NCI-H1930 (cell line): ENCODE measurements at regions not wholly inside any gene's neighbourhood (a gene's known extent, or its start where the extent isn't known, plus 50 kb on each side); places are given as distances from the start of the nearest gene placed in this dataset.

Source experiments
- DNase-seq, 2 experiments: peaks; one replicate each; lab custom pipeline; 2025; lab: John Stamatoyannopoulos, UW

- no peak for DNase-seq
These were observed 788.7 kb downstream of the EFNA5 start for GRCh38 chr5:106882035-106882434.

GRCh38 chr5:106880656-106881055 is 790.1 kb downstream of the EFNA5 start:
- no peak for DNase-seq

- no peak for DNase-seq
These were observed 792.9 kb downstream of the EFNA5 start for GRCh38 chr5:106877881-106878280.

- DNase-seq = no peak
These were observed 794.0 kb downstream of the EFNA5 start for GRCh38 chr5:106876665-106877194.

GRCh38 chr5:106876298-106876622 is 794.5 kb downstream of the EFNA5 start:
- no peak for DNase-seq

GRCh38 chr5:106875591-106876297 is 795.0 kb downstream of the EFNA5 start:
- no peak for DNase-seq

DNA sequence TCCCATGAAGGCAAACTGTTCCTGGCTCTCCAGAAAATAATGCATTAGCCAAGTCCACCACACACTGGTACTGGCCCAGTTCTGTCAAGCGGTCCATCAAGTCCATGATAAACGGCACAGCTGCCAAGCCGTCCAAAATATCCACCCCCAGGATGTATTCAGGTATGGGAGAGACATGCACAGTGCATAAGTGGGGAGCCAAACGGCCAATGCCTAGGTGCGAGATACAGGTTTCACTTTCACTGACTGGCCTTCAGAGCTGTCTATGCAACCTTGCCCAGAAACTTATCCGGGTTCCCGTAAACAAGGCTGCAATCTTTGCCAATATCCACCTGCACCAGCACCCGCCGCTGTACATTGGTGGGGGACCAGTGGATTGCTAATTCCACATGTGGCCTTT is 795.8 kb downstream of the EFNA5 start:
- DNase-seq = no peak

DNA sequence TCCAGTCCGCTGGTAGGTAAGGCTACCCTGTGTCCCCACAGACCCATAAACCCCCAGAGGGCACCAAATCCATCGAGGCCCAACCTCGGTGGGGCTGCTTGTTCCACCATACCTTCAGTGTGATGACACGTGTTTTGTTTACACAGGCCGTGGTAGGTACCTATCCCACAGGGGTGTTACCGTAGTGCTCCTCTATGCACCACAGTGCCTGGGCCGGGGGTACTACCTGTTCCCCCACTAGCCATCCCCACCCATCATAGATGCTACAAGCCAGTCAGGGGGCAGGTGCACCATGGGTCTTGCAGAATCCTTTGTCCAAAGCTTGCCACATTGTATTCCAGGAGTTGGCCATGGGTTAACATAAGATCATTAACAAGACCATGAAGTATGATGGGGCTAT is 796.2 kb downstream of the EFNA5 start:
- DNase-seq = no peak

- no peak for DNase-seq
These were observed 797.2 kb downstream of the EFNA5 start for GRCh38 chr5:106873568-106873967.

GRCh38 chr5:106865279-106865678 is 805.5 kb downstream of the EFNA5 start:
- DNase-seq = no peak

- no peak for DNase-seq
These were observed 808.1 kb downstream of the EFNA5 start for GRCh38 chr5:106862450-106863193.

DNA sequence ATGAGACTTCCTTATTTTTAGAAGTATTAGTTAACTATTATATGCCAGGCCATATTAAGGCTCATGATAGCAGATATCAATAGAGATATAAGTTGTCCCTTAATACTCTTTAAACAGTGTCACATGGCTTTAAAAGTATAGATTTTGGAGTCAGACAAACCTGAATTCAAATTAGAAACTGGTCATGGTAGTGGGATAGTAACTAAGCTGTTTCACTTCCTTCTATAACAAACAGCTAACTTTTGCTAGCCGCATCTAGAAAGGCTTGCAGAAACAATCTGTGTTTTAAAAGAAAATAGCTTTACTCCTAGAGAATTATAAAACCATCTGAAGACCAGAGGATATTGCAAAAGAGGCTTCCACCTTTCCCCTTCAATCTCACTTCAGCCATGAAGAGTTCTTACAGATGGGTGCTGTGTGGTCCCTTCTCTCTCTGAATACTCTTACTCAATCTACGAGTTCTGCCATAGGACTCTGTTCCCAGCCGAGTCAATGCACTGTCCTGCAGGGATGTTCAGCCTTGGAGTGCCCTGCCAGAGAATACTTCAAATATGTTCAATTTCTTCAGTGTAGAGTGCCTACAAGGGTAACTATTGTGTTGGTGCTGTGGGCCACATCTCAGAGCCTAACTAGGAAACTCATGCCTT is 810.2 kb downstream of the EFNA5 start:
- no peak for DNase-seq

DNA sequence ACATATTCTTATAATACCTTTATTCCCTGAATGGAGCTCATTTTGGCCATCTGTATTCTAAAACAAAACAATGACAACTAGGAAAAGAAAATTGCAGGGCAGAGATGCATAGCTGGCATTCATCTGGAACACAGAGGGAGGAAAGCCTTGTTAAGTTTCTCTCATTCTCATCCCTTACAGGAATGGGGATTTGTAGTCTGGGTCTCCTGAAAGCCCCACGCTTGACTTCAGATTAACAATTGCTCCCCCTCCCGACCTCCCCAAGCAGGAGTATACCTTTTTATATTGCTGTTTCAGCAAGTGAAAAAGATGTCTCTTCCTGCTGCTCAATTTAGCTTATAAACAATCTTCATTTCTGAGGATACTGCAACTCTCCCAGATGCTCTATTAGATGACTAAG is 812.1 kb downstream of the EFNA5 start:
- no peak for DNase-seq

DNA sequence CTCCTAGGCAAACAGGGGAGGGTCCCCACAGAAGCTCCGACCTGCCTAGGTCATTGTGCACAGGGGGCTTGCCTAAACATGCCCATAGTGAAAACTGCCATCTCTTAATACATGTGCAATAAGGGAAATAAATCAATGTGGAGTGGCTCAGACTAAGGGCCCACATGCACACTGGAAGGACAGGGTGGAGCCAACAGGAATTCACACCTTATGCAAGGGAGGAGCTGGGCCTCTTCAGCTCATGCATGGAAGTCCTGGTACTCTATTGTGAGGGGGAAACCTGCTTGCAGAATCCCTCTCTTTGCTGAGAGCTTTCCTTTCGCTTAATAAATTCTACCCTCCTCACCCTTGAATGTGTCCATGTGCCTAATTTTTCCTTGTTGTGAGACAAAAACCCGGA is 815.8 kb downstream of the EFNA5 start:
- no peak for DNase-seq

DNA sequence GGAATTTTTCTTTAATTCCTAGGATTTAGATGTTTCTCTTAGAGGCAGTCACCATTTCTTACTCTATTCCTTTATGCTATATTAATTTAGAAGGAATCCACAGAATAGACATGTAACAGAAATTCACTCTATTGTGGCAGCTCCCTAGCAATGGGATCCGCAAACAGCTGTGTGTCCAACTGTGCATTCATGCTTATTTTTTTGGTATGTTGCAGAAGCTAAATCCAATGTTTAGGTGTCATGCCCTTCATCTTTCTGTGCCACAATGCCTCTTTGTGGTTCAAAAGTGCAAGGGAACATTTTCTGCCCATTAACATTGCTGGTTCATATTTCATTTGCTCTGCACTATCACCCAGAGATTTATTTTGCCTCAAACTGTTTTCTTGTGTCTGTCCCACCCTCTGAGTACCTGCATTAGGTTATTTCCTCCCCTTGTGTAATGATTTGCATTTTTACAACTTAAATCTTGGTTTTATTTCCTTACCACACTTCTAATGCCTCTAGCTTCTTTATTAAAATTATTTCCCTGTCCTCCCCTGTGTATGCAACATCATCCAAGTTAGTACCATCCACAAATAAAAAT is 816.5 kb downstream of the EFNA5 start:
- DNase-seq = no peak

DNA sequence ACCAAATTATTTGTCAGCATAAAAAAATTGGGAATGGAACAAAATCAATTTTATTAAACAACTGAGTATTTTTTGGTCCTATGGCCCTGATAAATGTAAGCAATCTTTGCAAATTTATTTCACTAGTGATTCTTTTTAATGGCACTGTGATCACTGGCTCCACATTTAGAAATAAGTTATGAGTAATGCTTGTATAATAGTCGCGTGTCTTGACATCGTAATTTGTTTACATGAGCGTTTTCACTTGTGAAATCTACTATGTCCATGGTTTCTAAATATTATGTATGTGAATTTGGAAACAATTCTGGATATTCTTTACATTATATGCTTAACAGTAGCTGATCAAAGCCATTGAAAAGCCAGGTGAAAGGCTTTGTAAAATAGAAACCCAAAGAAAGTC is 817.5 kb downstream of the EFNA5 start:
- DNase-seq = no peak

GRCh38 chr5:106849266-106849665 is 821.5 kb downstream of the EFNA5 start:
- DNase-seq = peak in 1 of 2 experiments; percentile 22

- DNase-seq = no peak
These were observed 826.8 kb downstream of the EFNA5 start for GRCh38 chr5:106843812-106844416.

- no peak for DNase-seq
These were observed 837.2 kb downstream of the EFNA5 start for GRCh38 chr5:106833517-106833916.

DNA sequence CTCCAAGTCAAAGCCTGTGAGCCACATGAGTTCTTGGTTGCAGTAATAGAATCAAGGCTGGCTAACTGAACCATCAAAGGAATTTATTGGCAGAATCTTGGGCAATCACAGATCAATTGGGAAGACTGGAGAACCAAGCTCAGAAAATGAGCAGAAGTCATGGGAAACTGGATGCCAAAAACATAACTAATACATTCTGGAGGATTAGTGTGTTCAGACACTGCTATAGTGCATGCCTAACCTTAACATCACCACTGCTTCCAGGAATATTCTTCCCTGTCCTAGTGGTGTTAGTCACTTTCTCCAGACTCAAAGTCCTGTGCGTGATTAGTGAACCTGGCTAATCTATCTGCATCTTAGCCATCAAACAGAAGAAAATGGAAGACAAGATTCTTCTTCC is 843.7 kb downstream of the EFNA5 start:
- DNase-seq = no peak

GRCh38 chr5:106825374-106825773 is 845.4 kb downstream of the EFNA5 start:
- no peak for DNase-seq

DNA sequence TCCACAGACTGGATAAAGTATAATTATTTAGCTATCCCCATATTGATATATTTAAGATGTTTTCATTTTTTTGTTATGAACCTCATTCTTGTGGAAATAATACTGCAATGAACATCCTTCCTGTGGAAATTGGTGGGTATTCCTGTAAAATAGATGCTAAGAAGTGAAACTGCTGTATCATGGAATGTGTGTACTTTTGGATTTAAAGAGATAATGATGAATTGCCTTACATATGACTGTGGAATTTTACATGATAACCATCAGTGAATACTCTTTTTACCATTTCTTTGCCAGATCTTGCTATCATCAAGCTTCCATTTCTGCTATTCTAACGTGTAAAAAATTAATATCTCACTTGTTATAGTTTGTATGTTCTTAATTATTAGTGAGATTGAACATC is 847.9 kb downstream of the EFNA5 start:
- no peak for DNase-seq
